GM19025 (cell line): ENCODE measurements at regions not wholly inside any gene's neighbourhood (a gene's known extent, or its start where the extent isn't known, plus 50 kb on each side); places are given as distances from the start of the nearest gene placed in this dataset.

ENCODE experiments used
- ATAC-seq: cut with Tn5 transposase; IDR thresholded peaks from one replicate; pipeline ENCODE4 v1.9.1; 2021; ENCODE audit warnings: mild to moderate bottlenecking, low read depth, moderate library complexity; ENCODE audit not compliant: unreplicated experiment

- ATAC-seq = no peak
These were observed 287.4 kb downstream of the MBD2 start for GRCh38 chr18:53937037-53937436.

GRCh38 chr18:53935803-53936202 lies 288.7 kb downstream of the MBD2 start:
- ATAC-seq = no peak

DNA sequence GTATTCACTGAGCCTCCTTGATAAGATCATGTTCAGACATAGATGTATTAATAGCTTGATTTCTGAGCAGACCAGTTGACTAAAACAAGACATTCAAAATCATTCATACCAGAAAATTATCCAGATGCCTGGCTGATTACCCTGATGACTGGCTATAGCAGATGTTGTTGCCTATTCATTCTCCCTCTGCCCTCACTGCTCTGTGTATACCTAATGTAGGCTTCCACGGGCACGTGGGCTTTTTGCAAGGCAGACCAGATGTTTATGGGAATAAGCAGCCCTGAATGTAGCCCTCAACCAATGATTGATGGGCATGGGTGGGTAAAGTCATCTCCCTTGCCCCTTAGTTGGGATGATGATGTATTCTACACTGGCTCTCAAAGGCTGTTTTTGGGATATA lies 289.1 kb downstream of the MBD2 start:
- no peak for ATAC-seq

DNA sequence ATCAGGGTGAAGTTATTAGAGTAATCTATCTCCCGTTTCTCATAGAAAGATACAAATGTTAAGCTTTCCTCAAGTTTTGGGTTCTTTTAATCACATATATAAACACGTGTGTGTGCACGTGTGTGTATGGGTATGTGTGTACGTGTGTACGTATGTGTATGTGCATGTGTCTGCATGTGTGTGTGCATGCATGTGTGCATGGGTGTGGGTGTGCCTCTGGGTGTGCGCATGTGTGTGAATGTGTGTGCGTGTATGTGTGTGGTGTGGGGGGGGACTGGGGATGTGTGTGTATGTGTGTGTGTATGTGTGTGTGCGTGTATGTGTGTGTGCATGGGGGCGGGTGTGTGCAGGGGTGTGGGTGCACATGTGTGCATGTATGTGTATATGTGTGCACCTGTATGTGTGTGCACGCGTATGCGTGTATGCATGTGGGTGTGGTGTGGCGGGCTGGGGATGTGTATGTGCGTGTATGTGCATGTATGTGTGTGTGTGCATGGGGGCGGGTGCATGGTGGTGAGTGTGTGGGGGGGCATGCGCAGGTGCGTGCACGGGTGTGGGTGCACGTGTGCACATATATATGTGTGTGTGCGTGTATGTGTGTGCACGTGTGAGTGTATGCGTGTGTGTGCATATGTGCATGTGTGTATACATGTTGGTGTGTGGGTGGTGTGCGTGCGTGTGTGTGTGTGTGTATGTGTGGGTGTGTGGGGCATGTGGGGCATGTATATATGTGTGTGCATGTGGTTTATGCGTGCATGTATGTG lies 304.0 kb downstream of the MBD2 start:
- ATAC-seq = no peak

DNA sequence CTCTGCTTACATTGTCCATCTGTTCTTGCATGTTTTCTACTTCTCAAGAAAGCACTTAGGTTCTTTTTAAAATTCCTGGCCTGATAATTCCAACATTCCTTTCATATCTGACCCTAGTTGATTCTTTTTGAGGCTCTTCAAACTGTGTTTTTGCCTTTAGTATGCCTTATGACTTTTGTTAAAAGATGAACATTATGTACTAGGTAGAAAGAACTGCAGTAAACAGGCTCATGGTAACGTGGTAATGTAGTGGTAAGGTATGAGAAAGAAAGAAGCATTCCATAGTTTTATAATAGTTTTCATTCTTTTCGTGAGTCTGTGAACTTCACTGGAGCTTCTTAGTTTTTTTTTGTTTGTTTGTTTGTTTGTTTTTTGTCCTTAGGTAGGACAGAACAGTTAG lies 306.4 kb downstream of the MBD2 start:
- no peak for ATAC-seq

DNA sequence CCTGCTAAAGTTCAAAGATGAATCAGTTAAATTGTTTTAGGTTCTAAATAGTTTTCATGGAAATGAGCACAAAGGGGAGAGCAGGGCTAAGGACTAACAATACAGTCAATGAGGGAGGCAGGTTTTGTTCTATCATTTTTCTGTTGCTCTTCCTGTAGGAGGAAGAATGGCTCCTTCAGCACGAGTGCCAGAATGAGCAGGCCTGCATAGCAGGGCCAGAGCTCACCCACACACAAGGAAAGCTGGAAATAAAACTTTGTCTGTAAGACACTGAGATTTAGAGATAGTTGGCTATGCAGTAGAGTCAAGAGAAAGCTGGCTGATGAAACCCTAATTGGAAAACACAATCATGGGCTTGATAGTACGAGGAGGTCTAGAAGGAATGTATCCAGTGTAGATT lies 313.3 kb downstream of the MBD2 start:
- no peak for ATAC-seq

DNA sequence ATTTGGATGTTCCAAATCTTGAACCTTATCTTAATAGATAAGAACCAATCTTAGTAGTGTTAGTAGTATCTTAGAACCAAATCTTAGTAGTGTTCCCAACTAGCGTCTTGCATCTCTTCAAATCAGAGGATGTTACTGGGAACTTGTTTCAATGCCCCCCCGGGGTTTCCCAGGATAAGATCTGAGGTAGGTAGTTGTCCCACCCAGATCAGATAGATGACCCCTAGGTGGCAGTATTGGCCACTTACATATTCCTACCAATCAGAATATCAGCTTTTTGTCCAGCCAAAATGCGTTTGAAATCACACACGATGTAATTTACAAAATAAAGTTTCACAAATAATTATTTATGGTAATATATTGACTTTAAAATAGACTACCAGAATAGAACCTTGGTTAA lies 314.8 kb downstream of the MBD2 start:
- no peak for ATAC-seq

DNA sequence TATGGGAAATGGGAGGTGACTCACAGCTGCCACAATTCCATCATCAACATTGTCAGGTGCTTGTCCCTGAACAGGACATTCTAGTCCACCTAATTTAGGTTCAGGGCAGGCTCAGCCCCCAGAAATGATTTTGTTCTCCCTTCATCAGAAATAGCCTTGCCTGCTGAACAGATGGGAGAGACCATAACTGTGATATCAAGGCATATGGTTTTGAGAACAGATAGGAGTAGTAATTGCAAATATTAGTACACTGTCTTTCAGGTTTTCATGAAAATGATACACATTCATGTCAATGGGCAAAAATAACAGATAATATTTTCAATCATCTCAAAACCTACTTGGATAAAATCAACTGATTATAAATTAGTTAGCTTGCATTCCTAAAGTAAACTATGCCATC lies 316.5 kb downstream of the MBD2 start:
- ATAC-seq = no peak

GRCh38 chr18:53906681-53907080 lies 317.8 kb downstream of the MBD2 start:
- no peak for ATAC-seq

DNA sequence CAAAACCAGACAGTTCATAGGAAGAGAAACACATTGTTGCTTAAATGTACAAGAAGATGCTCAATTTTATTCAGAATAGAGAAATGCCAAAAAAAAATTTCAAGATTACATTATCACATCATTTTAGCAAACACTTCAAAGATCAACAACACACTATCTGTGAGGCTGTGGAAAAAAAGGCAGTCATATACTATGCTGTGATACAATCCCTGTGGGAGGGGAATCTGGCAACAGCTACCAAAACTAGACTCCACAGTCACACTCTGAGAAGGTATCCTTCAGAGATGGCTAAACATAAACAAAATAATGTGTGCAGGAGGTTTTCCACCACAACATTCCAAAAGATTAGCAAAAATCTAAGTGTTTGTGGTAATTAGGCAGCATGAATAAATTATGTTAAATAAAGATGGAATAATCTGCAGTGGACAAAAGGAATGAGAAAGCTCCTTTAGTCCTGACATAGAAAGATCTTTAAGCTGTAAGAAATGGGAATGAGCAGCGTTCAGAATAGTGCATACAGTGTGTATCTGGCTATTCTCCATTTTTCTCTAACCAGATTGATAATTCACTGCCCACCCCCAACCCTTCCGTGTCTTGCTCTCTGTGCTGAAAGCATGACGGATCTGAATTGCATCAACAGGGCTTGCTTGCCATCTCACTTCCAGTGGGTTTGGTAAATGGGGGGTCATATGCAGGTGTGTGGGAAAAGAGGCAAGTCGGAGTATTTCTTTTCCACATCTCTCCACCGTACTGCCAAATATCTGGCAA lies 329.6 kb downstream of the MBD2 start:
- no peak for ATAC-seq

GRCh38 chr18:53887447-53887846 lies 337.0 kb downstream of the MBD2 start:
- ATAC-seq = no peak

- ATAC-seq = no peak
These were observed 338.4 kb downstream of the MBD2 start for GRCh38 chr18:53886058-53886457.

DNA sequence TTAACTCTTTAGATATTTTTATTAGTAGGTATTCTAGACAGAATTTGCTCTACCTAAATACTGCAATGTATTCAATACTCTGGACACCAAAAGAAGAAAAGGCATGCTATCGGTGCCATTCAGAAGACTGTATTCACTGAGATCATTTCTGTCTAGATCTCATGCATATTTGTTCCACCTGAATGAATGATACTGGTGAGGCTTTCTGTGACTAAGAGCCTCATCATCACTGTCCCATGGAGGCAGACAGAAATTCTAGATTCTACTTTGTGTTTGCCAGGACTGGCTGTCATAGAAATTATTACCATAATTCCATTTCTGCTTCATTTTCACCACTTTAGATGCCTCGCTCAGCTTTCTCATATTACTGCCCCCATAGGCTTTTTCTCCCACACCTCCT lies 340.7 kb downstream of the MBD2 start:
- no peak for ATAC-seq

GRCh38 chr18:53874103-53874502 lies 350.4 kb downstream of the MBD2 start:
- no peak for ATAC-seq

DNA sequence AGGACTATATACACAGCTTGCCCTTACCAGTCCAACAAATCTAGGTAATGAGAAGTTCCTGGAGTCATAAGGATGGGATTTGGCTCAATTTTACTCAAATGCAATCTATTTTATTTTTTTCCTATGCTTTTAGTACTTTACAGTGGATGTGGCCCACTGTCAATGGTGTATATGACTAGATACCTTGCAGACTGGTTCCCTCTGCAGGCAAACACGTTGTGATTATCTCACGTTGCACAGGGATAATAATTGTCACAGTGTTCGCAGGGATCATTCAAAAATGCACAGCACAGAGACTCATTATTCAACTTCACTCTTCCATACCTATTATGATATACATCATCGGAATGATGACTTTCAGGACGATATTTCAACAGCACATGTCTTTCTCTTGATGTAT lies 359.7 kb downstream of the MBD2 start:
- ATAC-seq = no peak

- no peak for ATAC-seq
These were observed 361.5 kb downstream of the MBD2 start for GRCh38 chr18:53862921-53863320.

- no peak for ATAC-seq
These were observed 363.3 kb downstream of the MBD2 start for GRCh38 chr18:53861185-53861584.

DNA sequence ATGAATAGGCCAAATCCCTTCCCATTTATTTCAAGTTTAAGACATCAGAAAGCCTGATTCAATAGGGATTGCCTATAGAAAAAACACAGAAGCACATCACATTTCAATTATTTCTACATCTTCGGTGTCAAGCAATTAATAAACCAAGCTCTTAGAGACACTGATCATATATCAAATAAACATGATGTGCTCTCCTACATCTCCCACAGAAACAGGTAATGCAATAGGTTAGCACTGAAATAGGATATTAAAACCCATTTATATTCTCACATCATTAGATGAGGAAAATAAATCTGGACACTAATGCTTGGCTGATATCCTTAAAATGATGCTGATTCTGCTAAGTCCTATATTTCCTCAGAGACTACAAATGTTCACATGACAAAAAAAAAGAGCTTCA lies 364.7 kb downstream of the MBD2 start:
- ATAC-seq = no peak

- no peak for ATAC-seq
These were observed 373.6 kb downstream of the MBD2 start for GRCh38 chr18:53850902-53851301.

GRCh38 chr18:53843763-53844162 lies 380.7 kb downstream of the MBD2 start:
- no peak for ATAC-seq

DNA sequence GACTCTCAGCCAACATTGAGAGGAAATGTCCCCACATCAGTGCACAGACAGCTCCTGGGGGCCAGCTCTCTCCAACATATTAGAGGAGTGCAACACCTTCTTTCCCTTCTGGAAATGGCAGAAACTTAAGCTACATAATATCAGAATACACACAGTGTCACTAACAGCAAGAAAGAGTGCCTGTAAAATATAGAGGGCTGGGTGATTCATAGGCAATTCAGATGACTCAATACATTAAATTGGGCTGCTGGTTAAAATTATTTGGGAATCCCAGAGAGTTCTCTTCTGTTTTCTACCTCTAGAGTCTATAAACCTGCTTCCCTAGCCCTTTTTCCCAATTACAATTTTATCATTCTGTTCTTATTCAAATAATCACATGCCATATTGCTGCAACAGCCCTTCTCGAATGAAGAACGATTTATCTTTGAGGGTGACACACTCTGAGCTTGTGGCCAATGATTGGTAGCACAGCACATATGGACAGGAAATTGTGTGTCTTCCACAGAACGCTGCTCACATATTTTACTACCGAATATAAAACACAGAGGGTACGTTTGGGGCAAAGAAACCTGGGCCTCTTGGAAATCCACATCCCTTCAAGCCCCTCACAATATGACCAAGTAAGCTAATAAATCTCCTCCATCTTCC lies 381.2 kb downstream of the MBD2 start:
- no peak for ATAC-seq

GRCh38 chr18:53838746-53839145 lies 385.7 kb downstream of the MBD2 start:
- no peak for ATAC-seq
